ENCODE measurements at regions not wholly inside any gene's neighbourhood (a gene's known extent, or its start where the extent isn't known, plus 50 kb on each side); places are given as distances from the start of the nearest gene placed in this dataset.
A peak's percentile ranks its signal among the peaks of the same experiment; 100 is the strongest.
"Not testable (repeated sequence)": the region's sequence is repeated elsewhere in the genome, so short reads cannot be mapped to it uniquely, and the experiment has no call there.

DNA sequence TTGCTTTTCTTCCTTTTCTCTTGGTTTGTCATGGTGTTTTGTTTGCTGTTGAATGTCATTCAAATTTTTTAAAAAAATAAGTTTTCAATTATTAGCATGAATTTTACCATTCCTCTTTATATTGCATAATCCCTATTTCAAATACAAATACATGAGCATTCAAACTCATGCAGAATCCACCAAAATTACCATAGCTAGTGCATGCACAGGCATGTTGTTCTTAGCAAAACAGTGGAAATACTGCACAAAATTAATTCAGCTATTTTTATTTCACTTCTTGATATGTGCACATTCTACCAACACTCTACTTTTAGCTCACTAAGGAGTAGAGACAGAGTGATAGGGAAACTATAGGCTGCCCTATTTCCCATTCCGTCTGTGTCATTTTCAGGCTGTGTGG lies 670.1 kb upstream of the LRRN3 start:
- no peak for DNase-seq

DNA sequence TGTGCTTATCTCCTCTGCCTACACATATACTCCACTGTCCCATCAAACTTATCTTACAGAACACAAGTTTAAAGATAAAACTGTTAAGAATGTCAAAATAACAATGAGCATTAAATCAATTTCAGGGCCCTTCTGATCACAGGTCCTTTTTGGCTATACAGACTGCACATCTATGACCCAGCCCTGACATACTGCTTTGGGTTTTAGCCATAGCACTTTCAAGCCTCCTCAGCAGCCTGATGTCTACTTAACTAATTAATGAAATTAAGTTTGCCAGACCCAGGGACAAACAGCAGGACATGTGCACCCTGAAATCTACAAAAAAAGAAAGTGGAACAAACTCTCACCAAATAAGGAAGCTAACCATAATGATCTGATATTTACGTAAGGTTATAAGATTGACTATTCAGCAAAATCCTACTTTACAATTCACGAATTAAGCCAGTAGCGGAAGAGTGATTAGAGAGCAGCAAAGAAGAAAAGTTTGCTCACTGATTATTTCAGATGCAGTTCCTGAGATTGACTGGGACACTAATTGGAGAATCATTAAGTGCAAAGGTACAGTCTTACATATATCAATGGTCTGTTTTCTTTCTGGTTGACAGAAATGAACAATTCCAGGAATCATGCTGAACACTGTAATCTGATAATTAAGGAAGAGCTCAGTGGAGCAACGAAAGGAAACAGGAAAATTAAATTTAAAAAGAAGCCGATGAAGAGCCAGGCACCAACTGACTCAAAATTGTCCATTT lies 669.3 kb upstream of the LRRN3 start:
- DNase-seq: no peak

DNA sequence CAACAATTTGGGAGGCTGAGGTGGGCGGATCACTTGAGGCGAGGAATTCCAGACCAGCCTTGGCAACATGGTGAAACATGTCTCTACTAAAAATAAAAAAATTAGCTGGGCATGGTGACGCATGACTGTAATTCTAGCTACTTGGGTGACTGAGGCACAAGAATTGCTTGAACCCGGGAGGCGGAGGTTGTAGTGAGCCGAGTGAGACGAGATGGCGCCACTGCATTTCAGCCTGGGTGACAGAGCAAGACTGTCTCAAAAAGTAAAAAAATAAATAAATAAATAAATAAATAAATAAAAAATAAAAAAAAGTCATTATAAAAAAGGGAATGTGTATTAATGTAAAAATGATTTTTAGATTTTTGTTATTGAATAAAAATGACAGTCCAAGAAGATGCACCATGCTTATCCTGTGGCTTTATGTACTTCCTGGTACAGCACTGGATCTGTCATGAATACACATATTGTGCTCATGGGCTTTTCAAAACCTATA lies 658.8 kb upstream of the LRRN3 start:
- DNase-seq: no peak

DNA sequence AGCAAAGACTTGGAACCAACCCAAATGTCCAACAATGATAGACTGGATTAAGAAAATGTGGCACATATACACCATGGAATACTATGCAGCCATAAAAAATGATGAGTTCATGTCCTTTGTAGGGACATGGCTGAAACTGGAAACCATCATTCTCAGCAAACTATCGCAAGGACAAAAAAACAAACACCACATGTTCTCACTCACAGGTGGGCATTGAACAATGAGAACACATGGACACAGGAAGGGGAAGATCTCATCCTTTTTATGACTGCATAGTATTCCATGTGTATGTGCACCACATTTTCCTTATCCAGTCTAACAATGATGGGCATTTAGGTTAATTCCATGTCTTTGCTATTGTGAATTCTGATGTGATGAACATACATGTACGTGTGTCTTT lies 652.0 kb upstream of the LRRN3 start:
- not testable (repeated sequence) for DNase-seq

DNA sequence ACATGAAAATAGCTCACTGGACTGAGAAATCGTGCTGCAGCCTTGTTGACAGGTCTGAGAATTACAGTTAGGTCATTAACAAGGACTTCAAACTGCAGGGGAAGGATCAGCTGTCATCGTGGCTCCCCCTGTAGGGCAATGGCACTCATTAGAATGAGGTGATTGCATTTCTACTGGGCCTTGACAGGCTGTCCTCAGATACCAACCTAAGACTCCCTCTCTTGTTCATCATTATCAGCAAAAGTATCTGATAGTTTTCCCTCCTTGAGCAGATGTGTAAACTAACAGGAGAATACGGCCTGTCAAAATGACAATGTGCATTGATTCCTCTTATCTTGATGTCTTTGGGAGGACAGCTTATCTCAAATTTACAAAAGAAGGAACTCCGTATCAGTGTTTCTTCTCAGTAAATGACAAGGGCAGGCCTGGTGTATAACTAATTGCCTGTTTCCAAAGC lies 648.5 kb upstream of the LRRN3 start:
- peak in 1 of 2 experiments; percentile 13 for DNase-seq

DNA sequence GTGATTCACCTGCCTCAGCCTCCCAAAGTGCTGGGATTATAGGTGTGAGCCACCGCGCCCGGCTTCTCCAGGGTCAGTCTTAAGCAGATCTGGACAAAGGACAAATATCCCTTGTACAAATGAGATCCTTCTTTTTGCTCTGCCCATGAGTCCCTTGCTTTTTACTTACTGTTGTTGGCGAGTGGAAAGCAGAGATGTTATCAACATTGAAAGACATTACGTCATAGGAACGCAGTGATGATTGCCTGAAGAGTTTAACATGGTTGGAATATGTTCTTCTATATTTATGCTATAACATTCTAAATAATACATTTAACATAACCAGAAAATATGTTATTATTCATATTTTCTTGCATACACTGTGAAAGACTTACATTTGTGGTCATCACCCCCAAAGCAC lies 644.3 kb upstream of the LRRN3 start:
- no peak for DNase-seq

DNA sequence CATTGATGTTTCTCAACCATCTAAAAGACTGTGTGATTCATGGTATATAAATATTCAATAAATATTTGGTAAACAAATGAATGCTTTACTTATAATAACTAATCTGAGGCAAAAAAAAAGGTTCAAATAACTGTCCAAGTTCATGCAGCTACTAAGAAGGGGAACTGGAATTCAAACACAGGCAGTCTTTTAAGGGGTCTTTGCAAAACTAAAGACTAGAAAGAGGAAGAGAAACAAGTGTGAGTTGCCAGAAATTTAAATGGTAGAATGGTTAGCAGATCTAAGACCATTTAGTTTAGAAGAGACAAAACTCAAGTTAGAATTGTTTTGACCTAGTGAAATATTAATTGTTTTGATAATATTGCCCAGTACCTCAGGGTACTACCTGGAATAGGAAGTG lies 642.0 kb upstream of the LRRN3 start:
- no peak for DNase-seq

DNA sequence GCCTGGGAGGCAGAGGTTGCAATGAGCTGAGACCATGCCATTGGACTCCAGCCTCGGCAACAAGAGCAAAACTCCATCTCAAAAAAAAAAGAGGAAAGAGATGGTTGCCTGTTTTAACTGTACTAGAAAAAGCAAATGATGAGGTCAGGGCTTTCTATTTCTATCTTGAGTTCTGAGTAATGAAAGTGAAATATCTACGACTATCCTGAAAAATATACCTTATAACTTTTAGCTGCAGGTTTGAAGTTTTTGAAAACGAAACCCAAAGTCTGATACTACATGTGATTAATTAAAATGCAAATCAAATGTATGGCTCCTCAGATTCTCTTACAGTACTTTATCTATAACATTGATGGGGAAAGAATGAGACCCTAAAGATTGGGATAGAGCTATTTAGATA lies 636.2 kb upstream of the LRRN3 start:
- DNase-seq: no peak

DNA sequence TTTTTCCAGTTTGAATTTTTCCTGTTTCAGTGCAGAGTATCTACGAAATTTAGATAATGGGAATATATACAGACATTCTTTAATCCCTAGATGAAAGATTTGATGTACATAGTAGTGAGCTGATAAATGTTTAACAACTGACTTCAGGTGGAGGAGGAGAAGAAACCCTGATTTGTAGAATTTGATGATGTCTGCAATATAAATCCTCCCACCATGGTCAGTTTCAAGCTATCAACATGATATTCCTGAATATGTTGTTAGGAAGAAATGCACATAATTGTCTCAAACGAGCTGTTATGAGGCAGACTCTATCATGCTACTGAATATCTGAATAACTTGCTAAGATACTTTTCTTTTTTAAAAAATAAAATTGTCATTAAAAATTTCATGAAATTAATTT lies 629.3 kb upstream of the LRRN3 start:
- no peak for DNase-seq

DNA sequence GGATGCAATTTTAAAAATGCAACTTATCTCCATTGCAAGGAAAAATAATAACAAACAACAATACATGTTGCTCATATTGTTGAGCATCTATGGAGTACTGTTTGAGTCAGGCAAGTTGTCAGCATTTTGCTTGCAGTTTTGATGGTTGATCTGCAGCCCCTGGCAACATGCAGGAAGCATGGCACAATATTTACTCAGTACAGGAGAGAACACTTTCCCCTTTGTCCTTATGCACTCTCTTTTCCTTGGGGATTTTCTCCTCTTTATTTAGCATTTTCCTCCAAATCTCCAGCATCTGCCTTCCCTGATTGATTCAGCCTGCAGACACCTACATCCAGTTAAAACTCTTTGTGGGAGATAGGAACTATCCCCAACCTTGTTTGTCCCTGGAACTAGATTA lies 620.5 kb upstream of the LRRN3 start:
- DNase-seq: no peak

DNA sequence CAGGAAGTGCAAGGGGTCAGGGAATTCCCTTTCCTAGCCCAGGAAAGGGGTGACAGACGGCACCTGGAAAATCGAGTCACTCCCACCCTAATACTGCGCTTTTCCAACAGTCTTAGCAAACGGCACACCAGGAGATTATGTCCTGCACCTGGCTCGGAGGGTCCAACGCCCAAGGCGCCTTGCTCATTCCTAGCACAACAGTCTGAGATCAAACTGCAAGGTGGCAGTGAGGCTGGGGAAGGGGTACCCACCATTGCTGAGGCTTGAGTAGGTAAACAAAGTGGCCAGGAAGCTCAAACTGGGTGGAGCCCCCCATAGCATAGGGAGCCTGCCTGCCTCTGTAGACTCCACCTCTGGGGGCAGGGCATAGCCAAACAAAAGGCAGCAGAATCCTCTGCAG lies 618.5 kb upstream of the LRRN3 start:
- DNase-seq: not testable (repeated sequence)

DNA sequence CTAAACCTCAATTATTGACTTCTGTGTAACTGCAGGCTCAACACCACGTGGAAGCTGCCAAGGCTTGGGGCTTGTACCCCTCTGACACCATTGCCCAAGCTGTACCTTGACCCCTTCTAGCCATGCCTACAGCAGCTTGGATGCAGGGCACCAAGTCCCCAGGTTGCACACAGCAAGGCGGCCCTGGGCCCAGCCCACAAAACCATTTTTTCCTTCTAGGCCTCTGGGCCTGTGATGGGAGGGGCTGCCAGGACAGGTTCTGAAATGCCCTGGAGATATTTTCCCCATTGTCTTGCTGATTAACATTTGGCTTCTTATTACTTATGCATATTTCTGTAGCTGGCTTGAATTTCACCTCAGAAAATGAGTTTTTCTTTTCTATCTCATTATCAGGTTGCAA lies 610.0 kb upstream of the LRRN3 start:
- DNase-seq: no peak

DNA sequence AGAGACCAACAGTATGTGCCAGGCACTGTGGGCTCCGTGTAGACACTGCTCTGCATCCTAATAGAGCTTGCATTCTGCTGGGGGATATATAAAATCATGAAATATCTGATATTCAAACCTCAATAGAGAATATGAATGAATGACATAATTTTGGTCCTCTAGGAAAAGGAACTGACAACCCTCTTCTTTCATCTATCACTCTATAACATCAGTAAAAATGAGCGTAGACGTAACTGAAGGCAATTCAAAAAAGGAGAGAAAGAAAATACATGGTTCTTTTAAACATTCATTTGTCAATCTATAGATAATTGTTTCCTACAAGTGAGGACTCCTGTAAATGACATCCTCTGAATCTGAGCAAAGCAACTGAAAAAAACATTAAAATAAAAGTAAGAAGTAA lies 607.4 kb upstream of the LRRN3 start:
- DNase-seq: no peak

DNA sequence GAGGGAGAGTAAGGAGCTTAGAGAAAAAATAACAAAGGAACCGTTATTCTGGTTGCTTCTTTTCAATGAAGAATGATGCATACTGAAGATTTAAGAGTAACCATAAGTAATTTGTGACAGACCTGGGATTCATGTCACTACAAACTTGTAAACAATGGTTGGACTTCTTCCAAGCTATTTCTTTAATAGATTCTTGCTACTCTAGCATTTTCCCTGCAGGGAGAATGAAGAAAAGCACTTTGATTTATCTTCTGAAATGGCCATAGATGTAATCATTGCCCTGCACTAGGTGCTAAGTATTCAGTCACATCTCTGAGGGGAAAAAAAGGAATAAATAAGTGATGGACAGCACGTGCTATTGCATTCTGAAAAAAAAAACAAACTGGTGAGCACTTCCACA lies 606.6 kb upstream of the LRRN3 start:
- DNase-seq: no peak

DNA sequence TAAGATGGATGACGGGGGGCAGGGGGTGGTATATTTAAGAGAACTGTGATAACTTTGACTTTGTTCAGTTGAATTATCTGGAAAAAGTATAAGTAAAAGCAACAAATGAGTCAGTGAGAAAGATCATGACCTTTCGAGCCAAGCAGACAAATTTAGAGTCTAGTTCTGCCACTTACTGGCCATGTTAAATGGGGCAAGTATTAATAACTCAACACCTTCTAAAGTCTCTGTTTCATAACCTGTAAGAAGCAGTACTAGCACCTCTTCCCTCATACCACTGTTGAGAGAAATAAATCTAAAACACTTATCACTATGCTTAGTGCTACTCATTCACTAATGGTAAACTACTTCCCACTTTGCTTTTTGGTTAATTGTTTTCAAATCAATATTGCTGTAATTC lies 604.4 kb upstream of the LRRN3 start:
- no peak for DNase-seq

DNA sequence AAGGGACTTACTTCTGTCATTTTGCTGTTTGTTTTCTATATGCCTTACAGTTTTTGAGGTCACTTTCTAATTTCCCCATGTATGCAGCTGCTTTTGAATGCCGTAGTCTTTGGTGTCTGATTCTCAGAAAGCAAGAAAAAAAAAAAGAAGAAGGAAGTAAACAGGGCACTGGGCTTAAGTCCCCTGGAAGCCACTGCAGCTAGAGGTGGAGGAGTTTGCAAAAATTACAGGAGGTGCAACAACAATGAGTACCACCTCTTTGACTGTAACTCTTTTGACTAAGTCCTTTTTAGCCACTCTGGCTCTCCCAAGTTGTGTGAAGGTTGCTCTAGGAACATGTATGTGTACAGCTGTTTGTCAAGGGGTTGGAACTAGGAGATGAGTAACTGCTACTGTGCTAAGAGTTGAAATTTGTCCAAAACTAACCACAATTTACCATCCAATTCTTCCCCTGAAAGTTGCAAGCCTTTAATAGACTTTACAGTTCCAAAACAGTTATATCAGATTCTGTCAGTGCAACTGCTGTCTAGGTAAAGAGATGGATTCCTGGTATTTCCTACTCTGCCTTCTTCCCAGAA lies 588.0 kb upstream of the LRRN3 start:
- DNase-seq: no peak

DNA sequence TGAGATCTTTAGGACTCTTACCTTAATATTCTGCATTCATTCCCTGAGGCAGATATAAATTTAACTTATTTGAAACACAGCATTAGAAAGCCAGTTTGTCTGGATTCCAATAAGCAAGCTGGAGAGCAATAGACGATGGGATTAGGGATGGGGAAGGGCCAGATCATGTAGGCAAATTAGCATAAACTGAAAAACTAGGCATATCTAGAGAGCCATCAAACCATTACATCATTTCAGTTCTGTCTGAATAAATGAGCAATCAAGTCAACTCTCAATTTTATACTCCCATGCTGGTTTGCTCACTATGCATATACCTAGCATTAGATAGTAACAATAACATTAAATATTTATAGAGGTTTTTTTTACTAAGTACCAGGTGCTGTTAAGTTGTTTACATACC lies 583.6 kb upstream of the LRRN3 start:
- no peak for DNase-seq

DNA sequence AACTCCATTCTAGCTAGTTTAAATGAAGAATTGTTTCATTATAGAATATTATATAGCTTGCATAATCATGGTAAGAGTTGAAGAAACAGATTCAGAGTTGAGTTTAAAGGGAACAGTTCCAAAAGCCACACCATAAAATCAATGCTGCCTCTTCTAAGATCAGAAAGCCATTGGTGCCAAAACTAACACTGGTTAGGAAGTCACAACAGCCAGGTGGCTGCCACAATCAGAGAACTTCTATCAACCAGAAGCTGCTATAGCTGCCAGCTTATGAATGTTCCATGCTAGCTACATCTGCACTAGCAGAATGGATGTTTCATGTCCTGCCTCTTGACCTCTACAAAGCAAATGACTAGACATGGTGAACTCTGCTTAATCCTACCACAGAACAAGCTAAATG lies 583.1 kb upstream of the LRRN3 start:
- peak in 1 of 2 experiments; percentile 44 for DNase-seq

DNA sequence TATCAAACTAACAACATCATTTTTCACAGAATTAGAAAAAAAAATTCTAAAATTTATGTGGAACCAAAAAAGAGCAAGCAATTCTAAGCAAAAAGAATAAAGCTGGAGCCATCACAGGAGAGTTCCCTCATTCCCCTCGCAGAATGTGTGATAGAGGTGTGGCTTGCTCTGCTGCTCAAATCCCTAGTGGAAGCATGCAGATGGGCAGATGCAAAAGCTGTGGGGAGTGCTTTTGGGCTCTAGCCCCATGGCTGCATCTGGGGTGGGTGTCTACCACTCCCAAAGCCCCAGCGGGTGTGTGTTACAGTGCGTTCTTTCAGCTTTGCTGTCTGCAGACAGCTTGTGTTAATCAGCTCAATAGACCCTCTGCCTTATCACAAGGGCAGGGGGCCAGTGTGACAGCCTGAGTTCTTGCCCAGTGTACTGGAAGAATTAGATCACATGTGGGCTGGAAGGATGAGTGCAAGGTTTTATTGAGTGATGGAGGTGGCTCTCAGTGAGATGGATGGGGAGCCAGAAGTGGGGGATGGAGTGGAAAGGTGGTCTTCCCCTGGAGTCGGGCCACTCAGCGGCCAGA lies 575.9 kb upstream of the LRRN3 start:
- not testable (repeated sequence) for DNase-seq

DNA sequence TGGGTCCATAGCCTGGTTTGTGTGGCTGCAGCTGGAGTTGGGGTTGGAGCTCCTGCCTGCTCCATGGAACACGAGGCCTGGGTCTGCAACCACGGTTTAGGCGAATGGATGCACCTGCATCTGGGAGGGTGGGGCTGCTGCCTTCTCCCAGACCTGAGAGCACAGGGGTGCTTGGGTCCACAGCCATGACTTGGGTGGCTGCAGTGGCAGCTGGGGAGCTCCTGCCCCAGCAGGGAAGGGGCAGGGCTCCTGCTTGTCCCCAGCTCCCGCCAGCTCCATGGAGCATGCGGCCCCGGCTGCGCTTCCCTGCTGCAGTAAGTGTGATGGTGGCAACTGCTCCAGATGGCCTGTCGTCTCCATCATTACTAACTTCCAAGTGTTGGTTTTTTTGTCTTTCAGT lies 571.1 kb upstream of the LRRN3 start:
- DNase-seq: no peak

DNA sequence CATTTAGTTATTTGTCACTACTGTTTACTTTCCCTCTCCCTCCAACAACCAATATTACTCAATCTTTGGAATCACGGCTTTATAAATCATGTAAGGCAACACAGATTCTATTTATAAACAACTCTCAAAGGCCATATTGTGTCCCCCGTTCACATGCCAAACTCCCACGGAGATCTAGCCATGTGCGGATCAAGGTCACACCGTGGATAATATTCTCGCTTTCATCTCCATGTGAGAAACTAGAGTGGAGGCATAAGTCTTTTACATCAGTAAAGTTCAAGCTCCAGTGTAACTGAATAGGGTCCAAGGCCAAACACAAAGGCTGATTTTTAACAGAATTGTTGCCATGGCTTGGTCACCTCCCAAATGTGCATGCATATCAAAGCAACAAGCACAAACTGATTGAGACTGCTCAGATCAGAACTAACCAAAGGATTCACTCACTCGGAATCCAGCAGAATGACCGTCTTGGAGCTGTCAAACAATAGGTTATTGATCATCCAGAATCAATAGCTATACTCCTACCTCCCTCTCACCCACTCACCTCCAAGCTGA lies 569.5 kb upstream of the LRRN3 start:
- DNase-seq: no peak

DNA sequence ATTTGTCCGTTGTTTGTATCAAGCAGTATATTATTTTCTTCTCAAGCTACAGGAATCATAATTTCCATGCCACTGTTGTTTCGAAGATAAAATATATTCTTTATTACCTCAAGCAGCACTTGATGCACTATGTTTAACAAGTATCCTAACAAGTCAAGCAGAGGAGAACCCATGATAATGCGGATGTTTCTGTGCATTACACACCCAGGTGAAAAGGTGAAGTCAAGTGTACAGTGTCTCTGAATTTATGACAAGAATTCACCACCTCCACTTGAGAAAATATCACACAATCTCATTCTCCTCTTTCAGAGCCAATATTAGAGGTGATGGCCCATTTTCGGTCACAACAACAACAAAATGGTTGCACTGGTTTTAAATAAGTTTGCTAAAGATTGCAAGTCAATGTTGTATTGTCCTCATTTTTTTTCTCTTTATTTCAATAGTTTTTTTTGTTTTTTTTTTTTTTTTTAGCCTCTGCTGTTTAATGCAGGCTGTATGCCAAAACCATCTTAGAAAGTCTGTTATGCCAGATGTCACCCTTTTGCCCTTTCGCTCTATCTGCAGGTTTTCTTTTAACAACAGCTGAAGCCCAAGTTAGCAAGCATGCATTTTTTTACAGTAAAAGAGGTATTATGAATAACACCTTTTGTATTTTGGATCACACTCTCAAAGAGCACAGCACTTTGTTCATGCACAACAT lies 568.7 kb upstream of the LRRN3 start:
- DNase-seq: peak; percentile 64 to 85

DNA sequence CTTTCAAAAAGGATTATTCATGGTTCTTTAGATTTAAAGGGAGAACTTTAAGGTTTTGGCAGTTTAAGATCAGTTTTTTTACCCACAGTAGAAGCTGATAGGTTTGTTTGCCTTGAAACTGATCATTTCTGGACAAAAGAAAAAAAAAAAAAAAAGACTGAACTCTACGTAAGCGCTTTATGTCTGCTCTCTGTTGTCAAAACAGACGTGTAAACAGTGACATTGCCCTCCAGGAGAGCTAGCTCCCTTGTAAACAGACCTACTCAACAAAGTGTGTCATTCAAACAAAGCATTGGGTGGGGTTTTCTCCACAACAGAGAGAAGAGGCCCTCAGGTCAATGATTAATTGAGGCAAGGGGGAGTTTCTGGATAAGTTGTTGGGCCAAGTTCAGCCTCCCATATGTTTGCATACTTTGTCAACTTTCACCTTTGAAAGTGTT lies 568.1 kb upstream of the LRRN3 start:
- DNase-seq: peak in 1 of 2 experiments; percentile 20
